GM19438 (cell line): ENCODE measurements at regions not wholly inside any gene's neighbourhood (a gene's known extent, or its start where the extent isn't known, plus 50 kb on each side); places are given as distances from the start of the nearest gene placed in this dataset.
"Not testable (repeated sequence)": the region's sequence is repeated elsewhere in the genome, so short reads cannot be mapped to it uniquely, and the experiment has no call there.

Experiments used
- ATAC-seq: cut with Tn5 transposase; IDR thresholded peaks from one replicate; pipeline ENCODE4 v1.9.1; 2021; ENCODE audit warnings: low read depth; ENCODE audit not compliant: unreplicated experiment

DNA sequence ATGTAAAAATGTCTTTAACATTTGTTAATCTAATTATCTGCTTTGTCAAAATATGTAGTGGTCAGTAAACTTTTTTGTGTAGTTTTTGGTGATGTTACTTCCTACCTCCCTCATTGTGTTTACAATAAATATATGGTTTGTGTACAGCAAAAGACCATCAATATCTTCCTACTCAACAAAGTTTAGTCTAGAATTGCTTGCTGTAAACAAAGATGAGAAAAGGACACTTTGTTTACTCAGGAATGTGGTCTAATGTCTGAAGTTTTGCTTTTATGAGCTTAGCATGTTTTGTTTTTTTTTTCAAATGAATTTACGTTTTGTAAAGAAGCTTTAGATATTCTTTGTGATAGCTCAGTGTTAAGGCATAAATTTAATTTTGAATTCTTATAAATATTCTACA is 563.5 kb upstream of the SPRY2 start:
- no peak for ATAC-seq

DNA sequence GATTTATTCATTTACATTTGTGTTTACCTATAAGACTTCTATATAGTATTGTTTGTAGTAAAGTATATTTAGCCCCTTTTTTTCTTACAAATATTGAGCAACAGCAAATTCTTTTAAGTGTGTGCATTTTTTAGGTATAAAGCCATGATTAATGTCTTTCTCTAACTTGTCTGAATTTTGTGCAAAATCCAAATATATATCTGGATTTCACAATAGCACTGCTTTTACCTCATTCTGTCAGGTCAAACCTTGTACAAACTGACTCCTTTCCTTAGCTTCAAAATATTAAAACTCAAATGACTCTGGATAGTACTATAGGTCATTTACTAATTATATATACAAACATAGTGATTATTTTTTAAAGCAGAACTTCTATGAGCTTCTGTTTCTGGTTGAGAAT is 563.0 kb upstream of the SPRY2 start:
- ATAC-seq, result no peak

DNA sequence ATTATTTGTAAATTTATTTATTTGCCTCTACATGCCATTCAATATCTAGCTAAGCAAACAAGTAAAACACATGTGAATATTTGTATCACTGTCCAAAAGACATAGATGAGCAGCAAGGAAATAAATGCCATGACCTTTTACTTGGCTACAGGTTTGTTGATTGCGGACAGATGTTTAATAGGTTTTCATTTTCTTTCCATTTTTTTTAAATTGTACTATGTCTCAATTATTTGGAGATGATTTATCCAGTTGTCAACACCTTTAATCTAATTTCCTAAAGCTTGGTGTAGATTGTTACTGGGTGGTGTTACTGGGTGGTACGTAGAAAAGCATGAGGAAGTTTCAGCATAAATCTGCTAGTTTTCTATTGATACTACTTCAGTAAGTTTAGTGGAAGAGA is 560.6 kb upstream of the SPRY2 start:
- ATAC-seq, result no peak

DNA sequence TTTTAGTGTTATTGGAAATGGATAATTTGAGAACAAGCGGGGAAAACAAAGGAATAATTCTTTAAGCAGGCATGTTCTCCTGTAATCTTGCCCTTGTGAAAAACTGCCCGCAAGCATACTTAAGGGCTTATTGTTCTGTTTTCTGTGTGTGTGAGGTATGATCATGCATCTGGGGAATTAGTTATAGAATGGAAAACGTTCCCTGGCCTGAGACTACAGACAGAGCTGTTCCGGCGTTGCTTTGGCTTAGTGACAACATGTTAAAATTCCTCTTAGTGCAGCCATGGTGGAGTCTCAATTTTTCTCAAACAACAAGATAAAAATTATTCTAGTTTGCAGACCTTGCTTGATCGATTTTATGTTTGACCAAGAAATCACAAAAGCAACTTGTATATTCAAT is 560.2 kb upstream of the SPRY2 start:
- no peak for ATAC-seq

DNA sequence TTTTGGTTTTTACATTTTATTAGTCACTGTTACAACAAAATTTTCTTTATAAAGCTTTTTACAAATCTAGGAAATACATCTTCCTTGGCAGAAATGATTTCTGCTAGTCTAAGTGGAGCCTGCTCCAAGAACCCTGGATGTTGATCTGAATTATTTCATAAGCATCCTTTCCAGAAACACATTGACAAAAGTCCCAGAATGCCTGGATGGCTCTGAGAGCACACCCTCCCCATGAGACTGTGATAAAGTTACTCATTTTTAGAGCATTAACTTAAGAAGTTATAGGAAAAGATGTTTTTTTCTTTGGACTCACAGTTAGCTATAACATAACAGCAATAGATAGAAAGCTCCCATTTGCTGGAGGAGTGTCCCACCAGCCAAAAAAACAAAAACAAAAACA is 559.6 kb upstream of the SPRY2 start:
- ATAC-seq, result no peak

DNA sequence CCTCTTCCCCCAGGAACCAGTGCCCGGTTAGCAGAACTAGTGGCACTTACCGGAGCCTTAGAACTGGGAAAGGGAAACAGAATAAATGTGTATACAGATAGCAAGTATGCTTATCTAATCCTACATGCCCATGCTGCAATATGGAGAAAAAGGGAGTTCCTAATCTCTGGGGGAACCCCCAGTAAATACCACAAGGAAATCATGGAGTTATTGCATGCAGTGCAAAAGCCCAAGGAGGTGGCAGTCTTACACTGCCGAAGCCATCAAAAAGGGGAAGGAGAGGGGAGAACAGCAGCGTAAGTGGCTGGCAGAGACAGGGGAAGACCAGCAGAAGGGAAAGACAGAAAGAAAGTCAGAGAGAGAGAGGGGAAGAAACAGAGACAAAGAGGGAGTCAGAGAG is 556.7 kb upstream of the SPRY2 start:
- not testable (repeated sequence) for ATAC-seq

DNA sequence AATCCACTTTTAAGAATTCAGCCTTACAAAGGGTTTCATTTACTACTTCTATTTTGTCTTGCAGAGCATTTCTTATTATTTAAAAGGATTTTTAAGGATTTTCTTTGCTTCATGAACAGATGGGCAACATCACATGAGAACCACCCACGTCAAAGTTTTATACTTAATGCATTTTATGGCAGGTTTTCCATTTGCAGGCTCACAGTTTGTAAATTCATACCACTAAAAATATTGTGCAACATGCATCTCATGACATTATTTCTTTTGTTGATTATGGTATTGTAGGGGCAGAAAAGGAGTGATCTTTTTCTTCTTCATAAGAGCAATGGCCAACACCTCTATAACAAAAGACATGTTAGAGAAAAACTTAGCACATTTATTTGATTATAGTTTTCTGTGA is 554.0 kb upstream of the SPRY2 start:
- no peak for ATAC-seq

DNA sequence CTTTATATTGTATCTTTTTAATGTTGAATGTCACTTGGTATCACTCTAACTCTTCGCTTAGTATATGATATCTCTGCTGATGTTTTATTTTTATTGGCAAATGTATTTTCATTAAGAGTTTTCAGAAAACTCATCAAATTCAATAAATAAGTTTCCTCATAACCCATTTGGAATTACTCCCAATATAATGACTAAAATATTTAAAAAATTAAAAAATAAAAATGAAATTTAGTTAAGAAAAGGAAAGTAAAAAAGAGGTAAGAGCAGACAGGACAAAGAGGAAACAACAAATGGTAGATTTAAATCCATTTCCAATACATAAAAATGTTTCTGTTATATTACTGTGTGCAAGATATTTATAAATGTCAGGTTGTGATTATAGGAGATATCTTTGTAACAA is 548.9 kb upstream of the SPRY2 start:
- ATAC-seq, result no peak

DNA sequence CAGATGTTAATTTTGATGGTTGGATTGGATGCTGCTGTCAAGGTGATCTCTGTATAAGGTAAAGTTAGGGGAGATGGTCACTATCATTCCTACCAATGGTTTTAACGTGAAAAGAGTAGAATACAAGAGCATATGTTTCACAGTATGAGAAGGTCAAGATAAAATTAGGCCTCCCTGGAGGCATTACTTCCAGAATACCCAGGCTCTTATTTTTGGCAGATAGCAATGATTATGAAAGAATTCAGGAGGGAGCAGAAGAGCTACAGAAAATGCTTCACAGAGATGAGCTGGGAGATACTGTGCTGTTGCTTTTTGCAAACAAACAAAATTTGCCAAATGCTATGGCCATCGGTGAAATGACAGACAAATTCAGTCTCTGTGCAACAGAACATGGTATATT is 547.5 kb upstream of the SPRY2 start:
- ATAC-seq, result no peak

DNA sequence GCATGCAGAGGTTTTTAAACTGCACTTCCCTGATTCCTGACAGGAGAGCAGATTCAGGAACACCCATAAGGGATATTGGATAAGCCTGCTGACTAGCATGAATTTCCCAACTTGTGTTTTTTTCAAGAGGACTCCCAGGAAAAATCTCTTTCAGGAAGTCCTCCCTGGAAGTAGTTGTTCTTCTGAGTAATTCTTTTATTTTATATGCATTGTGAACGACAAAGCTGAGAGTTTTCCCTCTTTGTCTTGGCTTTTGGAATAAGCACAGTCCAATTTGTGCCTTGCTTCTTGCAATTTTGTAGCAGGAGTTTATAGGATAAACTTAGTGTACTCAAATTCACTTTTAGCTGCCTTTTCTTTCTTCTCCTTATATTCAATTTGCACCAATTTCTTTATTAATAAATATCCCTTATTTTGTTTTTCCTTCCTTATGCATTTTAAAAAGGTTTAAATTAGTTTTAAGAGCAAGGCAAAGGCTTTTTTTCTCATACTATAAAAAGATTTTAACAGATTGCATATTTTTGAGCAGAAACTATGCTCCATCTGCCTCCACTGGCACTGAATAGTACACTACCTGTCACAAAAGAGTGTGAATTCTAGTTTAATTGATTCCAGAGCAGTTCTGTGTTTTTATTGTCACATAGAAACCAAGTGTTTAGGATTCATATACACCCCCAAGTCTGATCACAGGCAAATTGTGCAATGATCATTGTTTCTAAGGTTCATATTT is 543.3 kb upstream of the SPRY2 start:
- ATAC-seq, result no peak

DNA sequence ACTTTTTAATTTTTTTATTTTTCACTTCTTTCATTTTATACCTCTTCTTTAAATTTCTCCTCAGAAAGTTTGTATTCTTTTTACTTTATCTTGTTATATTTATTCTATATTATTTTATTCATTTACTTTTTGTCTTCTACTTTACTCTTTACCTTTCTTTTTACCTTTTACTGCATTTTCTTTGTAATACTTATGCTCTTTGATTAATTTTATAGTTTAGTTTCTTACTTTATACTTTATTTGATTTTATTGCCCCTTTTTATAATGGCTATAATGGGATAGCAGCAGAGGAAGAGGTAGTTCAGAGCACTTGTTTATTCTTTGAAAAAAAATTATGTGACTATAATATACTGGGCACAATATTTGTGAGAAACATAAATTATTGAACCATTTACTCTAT is 542.6 kb upstream of the SPRY2 start:
- ATAC-seq, result no peak

DNA sequence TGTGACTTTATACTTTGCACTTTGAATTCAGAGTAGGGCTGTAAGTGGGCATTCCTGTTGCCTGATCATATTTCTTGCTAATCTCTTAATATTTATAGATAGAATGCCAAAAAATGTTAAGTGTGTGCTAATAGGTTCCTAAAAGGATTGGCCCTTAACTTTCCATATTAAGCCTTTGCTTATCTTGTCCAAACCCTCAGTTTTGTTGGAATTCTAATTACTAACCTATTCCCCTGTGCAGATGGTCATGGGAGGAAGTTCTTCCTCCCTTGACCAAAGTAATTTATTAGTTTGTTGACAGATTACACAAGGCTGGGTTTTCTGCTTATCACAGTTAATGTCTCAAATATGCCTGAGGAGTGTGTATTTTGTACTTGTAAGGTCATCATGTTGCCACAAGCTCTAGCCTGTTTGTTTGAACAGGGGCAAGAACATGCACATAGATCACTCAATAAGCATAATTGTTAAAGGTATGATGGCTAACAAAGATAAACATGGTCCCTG is 541.1 kb upstream of the SPRY2 start:
- ATAC-seq, result no peak

DNA sequence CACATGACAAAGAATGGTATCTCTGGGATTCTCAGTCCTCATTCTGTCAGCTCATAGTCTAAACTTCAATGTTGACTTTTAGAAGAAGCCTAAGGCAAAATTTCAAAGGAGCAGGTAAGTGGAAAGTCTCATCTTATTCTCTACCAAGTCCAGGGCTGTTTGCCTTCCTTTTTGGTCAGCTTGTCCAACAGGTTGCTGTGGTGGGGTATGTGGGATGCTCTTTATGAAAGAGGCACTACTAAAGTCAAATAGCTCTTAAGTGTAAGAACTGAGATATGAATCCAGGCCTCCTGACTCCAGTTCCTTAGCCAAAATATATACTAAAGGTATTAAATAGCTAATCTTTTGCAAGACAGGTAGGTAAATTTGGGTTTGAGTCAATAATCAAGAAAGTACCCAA is 540.6 kb upstream of the SPRY2 start:
- no peak for ATAC-seq

DNA sequence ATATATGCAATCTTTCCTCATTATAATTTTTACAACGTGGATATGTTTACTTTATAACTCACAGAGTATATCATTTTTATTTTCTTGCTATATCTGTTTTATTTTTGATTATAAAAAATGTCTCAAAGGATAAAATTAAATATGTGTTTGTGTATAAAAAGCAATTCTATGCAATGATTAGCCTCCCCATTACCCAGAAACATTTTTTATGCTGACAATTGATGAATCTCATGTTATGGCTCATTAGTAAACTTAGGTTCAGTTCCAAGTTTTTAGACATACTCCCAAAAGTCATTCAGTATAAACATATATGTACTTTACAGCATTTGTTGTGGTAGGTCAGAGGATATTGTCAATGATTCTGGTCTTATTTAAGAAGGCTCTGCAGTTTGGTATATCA is 540.1 kb upstream of the SPRY2 start:
- ATAC-seq, result no peak

DNA sequence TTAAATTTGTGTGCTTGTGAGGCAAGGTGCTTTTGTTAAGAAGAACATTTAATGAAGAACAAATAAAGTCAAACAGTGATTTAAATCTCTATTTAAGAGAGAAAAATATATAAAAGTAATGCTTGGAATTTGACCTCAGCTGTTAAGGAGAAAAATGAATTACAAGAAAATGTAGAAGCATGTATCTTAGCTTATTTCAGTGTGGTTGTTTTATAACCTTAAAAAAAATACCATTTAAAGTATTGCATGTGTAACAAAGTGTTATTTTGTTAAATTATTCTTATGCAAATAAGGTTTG is 537.0 kb upstream of the SPRY2 start:
- no peak for ATAC-seq

DNA sequence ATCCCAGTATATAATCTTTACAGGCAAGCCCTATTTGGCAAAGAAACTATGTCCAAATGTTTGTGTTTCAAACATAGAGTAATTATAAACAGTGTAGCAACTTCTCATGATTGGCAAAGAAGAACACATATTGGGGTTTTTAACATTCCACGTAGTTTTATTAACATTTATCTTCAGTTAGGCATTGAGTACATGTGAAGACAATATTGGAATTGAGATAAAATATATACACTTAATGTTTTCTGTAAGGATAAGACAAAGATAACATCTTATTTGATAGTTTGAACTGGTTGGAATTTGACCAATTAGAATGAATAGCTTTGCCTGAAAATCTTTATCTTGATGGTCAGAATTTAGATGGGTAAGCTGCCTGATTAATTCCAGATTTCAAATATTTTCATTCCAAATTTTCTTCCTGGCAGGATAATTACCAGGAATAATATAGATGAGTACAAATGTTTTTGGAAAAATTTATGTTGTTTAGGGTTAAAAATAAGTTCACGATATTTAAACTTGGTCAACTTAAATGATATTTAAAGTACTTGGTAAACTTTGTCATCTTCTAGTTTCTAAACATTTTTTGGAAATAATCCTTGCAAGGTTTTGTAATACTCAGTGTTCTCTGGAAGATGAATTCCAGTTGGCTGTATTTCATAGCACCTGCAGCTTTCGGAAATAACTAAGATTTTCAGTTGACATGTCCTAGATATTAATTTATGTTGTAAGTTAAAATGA is 536.5 kb upstream of the SPRY2 start:
- ATAC-seq, result no peak

DNA sequence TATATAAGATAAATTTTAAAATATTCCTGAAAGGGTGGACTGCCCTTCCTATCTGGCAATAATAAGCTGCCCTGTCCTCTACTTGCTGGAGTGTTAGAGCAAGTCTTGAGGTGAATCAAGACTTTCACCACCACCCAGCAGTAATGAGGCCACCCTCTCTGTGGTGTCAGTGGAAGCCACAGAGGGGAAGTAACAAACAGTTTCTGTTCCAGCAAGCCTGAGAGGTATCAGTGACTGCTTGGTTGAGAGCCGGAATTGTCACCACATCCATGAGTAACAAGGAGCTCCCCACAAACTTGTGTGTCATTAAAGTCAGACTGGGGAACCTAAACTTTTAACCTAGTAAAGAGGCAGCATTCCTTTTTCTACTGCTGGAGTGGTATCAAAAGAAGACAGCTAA is 532.7 kb upstream of the SPRY2 start:
- no peak for ATAC-seq

DNA sequence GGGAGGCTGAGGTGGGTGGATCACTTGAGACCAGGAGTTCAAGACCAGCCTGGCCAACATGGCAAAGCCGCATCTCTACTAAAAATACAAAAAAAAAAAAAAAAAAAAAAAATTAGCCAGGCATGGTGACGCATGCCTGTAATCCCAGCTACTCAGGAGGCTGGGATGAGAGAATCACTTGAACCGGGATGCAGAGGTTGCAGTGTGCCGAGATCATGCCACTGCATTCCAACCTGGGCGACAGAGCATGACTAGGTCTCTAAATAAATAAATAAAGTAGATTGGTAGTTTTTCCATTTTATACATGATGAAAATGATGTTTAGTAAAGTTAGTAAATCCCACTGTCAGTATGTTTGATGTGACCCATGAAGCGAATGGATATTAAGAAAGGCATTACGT is 531.0 kb upstream of the SPRY2 start:
- ATAC-seq, result not testable (repeated sequence)

DNA sequence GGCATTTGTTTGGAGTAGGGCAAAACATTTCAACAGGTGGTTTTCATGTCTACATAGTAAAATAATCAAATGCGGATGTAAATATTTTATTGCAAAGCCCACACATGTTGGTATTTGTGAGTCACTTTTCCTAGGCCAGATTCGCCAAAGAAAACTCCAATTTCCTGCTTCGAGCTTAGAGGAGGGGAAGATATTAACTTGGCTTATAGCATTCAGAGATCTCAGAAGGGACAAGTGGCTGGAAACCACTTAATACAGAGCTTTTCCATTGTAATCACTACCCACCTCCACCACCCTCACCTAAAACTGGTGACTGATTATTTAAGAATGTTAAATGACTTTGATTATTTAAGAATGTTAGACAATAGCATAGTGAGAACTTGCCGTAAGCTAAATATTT is 530.6 kb upstream of the SPRY2 start:
- ATAC-seq, result no peak

DNA sequence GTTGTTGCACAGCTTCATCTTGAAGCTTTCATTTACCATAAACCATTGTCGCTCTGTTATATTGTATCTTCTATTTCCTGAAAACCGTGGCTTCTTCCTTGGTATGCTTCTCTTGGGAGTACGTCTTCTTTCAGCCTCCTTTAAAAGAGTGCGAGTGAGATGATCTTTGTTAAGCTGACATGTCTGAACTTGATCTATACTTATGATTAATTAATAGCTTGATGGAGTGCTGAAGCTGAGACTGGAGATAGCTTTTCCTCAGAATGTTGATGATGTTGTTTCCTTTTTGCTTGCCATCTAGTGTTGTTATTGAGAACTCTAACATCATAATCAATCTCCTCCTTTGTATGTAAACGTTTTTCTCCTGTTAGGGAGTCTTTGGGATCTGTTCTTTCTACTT is 529.3 kb upstream of the SPRY2 start:
- no peak for ATAC-seq

DNA sequence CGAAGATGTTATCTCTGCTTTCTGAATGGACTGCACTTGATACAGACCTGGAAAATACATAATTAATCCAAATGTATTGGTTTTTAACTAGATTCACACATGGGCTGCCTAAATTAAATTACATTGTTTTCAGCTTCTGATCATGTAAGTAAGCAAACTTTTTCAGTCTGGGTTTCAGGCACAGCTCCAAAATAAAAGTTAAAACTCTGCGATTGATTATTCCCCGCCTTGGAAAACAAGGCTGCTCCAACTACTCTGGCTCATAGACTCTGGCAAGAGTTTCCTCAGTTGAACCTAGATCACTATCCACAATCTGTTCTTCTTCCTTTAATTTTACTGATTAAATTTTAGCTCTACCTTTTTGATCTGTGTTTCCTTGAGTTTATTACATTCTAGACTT is 526.0 kb upstream of the SPRY2 start:
- ATAC-seq, result no peak

DNA sequence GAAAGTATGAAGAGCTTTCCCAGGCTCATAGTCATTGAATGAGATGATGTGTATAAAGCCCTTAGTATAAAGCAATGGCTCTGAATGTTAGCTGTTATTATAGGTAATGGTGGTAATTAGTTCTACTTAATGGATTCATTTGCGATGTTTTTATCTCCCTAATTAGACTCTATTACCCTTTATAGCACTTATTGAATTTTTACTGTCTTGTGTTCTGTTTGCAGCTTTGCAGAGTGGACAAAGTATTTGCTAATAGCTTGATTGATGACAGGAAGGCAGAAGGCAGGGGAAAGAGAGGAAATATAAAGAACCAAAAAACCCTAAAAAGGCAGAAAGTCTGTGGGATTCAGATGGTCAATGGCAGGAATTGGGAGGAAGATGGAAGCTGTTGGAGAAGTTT is 524.4 kb upstream of the SPRY2 start:
- ATAC-seq, result no peak
